ENCODE measurements at regions not wholly inside any gene's neighbourhood (a gene's known extent, or its start where the extent isn't known, plus 50 kb on each side); places are given as distances from the start of the nearest gene placed in this dataset.
A peak's percentile ranks its signal among the peaks of the same experiment; 100 is the strongest.
"Not testable (repeated sequence)": the region's sequence is repeated elsewhere in the genome, so short reads cannot be mapped to it uniquely, and the experiment has no call there.

DNA sequence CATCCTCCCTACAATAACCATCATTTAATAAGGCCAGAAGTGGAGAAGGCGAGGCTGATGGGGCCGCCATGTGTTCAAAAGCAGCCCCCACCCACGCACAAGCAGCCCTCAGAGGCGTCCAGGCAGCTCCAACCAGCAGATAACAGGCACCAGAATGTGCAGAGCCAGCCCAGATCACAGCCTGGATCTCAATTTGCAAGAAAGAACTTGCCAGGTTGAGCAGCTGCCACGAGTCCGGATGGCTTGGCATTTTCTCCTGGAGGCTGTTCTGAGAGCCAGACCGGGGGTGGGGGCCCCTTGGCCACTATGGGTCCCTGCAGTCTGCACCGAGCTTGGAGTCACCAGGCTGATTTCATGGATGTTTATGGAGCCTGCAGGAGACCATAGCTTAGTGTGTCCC is 338.1 kb downstream of the PREX1 start:
- no peak for DNase-seq

- no peak for DNase-seq
These were observed 338.7 kb downstream of the PREX1 start for GRCh38 chr20:48489046-48489463.

DNA sequence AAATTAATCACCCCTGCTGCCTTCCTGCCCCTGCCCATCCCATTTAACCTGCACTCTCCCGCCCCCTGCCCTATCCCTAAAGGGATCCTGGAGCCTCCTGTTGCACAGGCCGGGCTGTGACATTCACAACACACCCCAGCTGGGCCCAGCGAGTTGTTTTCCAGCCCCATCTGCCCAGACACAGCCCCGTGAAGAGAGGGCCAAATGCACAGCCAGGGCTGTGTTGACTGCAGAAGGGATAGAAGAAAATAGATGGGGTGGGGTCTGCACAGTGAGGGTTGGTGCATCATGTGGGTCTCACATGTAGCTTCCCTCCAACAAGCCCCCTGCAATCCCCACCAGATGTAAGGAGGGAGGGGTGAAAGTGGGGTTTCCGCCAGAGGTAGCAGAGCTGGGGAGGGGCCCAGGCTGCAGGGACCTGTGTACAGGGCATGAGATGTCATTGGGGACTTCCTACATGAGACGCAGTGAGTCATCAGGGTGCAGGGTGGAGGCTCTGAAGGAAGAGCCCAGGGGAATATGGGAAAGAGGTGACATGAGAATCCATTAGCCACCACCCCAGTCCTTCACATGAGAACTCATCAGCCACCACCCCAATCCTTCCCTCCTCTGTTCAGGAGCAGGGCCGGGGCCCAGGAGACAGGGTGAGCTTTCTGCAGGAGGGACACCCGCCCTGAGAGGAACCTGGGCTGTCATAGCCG is 339.3 kb downstream of the PREX1 start:
- not testable (repeated sequence) for DNase-seq

DNA sequence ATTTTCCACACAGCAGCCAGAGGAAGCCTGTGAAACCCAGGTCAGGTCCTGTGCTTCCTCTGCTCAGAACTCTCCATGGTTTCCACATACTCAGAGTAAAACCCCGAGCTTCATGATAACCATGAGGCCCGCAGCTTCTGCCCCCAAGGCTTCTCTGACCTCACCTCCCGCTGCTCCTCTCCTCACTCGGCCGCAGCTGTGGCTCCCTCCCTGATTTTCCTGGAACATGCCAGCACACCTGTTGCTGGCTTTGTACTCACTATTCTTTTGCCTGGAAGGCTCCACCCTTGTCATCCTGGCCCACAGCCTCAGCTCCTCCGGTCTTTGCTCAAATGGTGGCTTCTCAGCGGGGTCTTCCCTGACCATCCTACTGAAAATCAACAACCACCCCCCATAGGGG is 341.7 kb downstream of the PREX1 start:
- no peak for DNase-seq

GRCh38 chr20:48485153-48485552 is 342.6 kb downstream of the PREX1 start:
- DNase-seq: not testable (repeated sequence)

- no peak for DNase-seq
These were observed 344.3 kb downstream of the PREX1 start for GRCh38 chr20:48483334-48484066.

DNA sequence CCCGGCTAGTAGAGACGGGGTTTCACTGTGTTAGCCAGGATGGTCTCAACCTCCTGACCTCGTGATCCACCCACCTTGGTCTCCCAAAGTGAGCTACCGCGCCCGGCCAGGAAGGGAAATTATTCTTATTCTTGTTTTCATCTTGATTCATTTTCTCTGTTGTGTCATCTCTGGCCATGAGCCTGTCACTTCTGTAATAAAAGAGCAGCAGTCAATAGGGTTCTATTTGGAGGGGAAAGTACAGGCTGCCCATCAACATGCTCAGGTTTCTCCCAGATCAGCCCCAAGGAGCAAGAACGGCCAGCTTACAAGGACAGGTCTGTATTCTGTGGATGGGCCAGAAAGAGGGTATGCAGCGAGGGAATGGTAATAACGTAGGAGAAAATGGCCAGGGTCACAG is 345.0 kb downstream of the PREX1 start:
- no peak for DNase-seq

GRCh38 chr20:48480216-48480772 is 347.5 kb downstream of the PREX1 start:
- no peak for DNase-seq

DNA sequence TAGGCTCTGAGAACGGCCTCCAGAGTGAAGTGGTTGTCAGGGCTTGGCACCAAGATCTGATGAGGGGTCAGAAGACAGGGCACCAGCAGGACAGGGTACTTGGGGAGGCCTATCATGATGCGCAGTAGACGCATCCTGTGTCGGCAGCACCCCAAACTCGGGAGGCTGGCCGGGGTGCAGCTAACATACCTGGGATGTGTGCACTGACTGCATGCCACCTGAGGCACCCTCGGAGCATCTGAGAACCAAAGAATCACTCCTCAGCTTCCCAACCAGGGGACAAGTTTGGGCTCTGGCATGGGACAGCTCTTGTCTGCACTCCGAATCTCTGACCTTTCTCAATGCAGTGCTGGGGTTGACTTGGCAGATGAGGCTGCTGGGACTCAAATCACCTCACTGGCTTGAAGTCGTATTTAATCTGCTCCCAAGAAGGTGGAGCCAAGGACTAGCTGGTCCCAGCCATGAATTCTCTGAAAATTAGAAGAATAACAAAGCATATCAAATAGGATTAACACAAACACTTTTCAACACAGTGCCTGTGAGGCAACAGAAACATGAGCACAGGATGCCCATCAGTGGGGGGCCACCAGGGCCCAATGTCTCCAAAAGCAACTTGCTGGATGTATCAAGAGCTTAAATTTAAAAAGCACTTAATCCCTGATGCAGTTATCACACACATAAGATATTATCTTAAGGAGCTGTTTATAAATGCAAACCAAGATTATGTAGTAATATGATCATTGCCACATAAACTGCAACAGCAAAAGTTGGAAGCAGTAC is 348.8 kb downstream of the PREX1 start:
- no peak for DNase-seq

- DNase-seq: no peak
These were observed 349.4 kb downstream of the PREX1 start for GRCh38 chr20:48478370-48478769.

GRCh38 chr20:48476854-48477253 is 350.9 kb downstream of the PREX1 start:
- no peak for DNase-seq

DNA sequence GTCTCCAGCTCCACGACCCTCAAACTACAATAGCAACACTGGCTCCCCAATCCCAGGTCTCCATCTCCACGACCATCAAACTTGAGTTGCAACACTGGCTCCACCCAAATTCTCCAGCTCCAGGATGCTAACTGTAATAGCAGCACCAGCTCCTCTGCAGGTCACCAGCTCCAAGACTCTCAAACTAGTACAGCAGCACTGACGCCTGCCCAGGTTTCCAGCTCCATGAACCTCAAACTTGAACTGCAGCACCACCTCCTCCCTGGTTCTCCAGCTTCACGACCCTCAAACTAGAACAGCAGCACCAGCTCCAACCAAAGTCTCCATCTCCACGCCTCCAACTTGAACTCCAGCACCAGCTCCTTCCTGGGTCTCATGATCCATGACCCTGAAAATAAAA is 353.8 kb downstream of the PREX1 start:
- DNase-seq: no peak

- DNase-seq: no peak
These were observed 355.9 kb downstream of the PREX1 start for GRCh38 chr20:48471759-48472408.

- no peak for DNase-seq
These were observed 356.6 kb downstream of the PREX1 start for GRCh38 chr20:48471176-48471575.

DNA sequence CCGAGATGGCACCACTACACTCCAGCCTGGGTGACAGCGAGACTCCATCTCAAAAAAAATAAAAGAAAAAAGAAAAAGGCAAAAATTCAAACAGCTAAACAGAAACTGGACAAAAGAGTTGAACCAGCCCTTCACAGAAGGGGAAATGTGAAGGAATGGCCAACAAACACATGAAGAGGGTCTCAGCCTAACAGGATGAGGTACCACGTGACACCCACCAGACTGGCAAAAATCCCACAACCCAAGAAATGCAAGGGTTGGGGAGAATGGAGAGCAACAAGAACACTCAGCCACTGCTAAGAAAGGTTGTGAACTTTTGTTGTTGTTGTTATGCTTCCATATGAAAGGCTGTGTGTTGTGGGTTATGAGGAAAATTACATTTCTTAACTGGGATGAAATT is 357.7 kb downstream of the PREX1 start:
- DNase-seq: no peak

GRCh38 chr20:48469026-48469425 is 358.8 kb downstream of the PREX1 start:
- no peak for DNase-seq

DNA sequence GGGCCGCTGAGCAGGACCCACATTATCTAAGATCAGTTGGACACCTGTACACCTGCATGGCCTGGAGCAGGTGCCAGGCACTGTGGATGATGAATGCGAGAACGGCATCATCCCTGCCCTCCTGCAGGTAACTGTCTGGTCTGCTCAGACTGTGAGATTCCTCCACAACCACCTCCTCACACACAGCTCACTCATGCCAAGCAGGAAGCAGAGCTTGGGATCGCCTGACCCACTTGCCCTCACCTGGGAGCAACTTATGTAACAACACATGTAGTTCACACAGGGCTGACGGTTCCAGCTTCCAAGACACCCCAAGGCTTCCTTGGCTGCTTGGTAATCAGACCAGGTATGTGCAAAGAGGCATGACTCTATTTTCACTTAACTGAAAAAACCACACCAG is 359.2 kb downstream of the PREX1 start:
- DNase-seq: no peak

DNA sequence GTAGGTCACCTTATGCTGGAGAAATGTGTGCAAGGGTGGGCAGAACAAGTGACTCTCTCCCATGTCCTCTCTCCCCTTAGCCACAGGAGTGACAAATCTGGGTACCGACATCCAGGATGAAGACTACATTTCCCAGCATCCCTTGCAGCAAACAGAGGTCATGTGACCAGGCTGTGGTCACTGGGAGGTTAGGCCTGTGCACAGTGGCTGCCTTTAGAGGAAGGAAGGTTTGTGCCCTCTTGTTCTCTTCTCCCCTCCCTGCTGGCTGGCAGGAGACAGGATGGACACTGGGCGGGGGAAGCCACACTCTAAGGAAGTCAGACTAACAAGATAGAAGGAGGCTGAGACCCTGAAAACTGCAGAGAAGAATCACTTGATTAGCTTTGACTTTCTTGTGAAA is 360.2 kb downstream of the PREX1 start:
- DNase-seq: peak; percentile 30

- DNase-seq: no peak
These were observed 362.5 kb downstream of the PREX1 start for GRCh38 chr20:48465271-48465670.

DNA sequence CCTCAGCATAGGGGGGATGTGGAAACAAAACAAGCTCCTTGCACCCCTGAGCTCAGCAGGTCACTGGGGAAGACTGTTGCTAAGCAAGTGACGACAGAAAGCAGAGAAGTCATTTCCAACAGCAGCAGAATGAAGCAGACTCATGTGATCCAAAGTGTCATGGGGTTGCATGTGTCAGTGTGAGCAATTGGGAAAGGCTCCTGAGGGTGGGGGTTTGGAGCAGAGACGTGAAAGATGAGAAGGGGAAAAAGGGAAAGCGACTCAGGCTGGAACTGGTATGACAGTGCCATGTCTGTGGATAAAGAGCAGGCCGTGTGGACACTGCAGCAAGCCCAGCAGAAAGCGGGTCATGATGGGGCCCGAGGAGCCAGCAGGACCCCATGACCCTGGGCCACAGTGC is 363.9 kb downstream of the PREX1 start:
- DNase-seq: peak; percentile 72

DNA sequence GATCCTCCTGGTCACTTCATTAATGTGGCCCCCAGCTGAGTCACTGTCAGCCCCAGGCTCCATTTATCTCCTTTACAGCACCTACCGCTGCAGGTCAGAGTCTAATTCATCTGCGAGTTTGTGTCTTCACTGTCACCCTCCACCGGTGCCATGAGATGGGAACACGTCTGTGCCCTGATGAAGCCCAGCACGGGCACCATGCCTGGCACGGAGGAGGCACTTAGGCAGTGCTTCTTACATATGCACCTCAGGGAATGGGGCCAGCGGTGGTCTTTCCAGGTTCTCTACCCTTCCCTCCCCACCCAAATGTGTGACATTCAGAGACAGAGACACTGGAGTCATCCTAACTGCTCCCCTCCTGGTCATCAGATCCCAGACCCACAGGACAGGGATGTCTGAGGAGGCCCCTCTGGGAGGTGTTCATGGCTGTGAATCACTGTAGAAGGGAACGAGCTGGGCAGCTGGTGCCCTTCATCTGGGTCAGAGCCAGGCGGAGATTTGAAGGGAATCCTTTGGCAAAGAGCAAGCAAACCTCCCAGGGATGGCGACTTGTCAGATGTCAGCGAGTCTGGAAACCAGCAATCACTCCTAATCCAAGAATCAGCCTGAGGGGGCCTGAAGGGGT is 364.6 kb downstream of the PREX1 start:
- DNase-seq: no peak

DNA sequence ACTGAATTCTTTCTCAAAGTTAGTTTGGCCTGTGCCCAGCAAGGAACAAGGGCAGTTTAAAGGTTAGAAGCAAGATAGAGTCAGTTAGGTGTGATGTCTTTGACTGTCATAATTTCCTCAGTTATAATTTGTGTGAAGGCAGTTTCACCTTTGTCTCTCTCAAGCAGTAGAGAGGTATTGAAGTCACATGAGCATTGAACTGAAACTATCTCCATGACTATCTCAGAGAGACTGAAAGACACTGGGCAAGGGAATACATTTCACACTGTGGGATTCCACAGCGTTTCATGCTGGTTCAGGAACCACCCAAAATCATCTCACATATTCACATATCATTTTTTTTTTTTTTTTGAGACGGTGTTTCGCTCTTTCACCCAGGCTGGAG is 366.1 kb downstream of the PREX1 start:
- DNase-seq: no peak
